Upper lobe of right lung (tissue), 1 donor: ENCODE measurements at regions not wholly inside any gene's neighbourhood (a gene's known extent, or its start where the extent isn't known, plus 50 kb on each side); places are given as distances from the start of the nearest gene placed in this dataset.
"Not testable (repeated sequence)": the region's sequence is repeated elsewhere in the genome, so short reads cannot be mapped to it uniquely, and the experiment has no call there.

Source experiments
- ATAC-seq: fragments of 200-7000 bp; cut with Tn5 transposase; one replicate; pipeline ENCODE4 v1.9.1; 2020; ENCODE audit warnings: mild to moderate bottlenecking, moderate library complexity
- DNase-seq: peaks from one replicate; pipeline ENCODE4 v3.0.0-alpha.2; 2020
- H3K27ac ChIP-seq: fragments of 200-600 bp; one replicate; pipeline ENCODE4 v1.8.0; 2022
- H3K27me3 ChIP-seq: fragments of 200-600 bp; one replicate; pipeline ENCODE4 v1.8.0; 2022; ENCODE audit warnings: mild to moderate bottlenecking
- H3K36me3 ChIP-seq: fragments of 200-600 bp; one replicate; pipeline ENCODE4 v1.8.0; 2022
- H3K4me1 ChIP-seq: fragments of 200-600 bp; one replicate; pipeline ENCODE4 v1.8.0; 2022
- H3K4me3 ChIP-seq: fragments of 200-600 bp; one replicate; pipeline ENCODE4 v1.8.0; 2022; ENCODE audit warnings: mild to moderate bottlenecking
- H3K9me3 ChIP-seq: fragments of 200-600 bp; one replicate; pipeline ENCODE4 v1.8.0; 2022
- intact Hi-C: fragments of 100-400 bp; cut with DNase I; formaldehyde crosslinking; loops from one replicate; pipeline ENCODE4 v1.11.0; 2022
- TF ChIP-seq, protein P1 (sequence below): fragments of 200-600 bp; IDR thresholded peaks from one replicate; pipeline ENCODE4 v1.8.0; 2022; ENCODE audit warnings: antibody characterized with exemption
- donor health status: DM: no; HTN: yes; CAD: no; lungs with severe emphysema.

DNA sequence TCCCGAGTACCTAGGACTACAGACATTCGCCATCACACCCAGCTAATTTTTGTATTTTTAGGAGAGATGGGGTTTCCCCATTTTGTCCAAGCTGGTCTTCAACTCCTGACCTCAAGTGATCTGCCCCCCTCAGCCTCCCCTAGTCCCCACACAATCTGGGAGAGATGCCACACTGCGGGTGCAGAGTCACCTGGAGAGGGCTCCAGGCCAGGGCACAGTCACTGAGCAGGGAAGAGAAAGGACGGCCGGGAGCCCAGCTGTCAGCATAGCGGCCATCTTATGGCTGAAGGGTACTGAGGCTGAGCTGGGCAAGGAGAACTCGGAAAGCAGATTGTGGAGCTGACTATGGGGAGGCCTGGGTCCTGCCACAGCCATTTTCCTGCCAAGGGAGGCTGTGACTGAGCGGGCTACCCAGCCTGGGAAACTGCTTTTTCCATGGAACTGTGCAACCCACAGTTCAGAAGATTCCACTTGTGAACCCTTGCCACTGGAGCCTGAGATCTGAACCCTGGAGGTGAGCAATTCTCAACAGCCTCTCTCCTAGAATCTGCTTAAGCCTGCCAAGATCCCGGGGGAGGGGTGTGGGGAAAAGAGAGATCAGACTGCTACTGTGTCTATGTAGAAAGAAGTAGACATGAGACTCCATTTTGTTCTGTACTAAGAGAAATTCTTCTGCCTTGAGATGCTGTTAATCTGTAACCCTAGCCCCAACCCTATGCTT lies 109.2 kb downstream of the ZNF486 start:
- intact Hi-C loops = no loop called here
- H3K27me3 ChIP-seq = no peaks in the 10 kb centered on the region
- H3K4me3 ChIP-seq = no peak overlapping the region
- no peaks in the 10 kb centered on the region for H3K9me3 ChIP-seq
- DNase-seq (no peak), ATAC-seq (no peak)
- no peaks in the 10 kb centered on the region for H3K36me3 ChIP-seq
- TF ChIP-seq, protein P1, sequence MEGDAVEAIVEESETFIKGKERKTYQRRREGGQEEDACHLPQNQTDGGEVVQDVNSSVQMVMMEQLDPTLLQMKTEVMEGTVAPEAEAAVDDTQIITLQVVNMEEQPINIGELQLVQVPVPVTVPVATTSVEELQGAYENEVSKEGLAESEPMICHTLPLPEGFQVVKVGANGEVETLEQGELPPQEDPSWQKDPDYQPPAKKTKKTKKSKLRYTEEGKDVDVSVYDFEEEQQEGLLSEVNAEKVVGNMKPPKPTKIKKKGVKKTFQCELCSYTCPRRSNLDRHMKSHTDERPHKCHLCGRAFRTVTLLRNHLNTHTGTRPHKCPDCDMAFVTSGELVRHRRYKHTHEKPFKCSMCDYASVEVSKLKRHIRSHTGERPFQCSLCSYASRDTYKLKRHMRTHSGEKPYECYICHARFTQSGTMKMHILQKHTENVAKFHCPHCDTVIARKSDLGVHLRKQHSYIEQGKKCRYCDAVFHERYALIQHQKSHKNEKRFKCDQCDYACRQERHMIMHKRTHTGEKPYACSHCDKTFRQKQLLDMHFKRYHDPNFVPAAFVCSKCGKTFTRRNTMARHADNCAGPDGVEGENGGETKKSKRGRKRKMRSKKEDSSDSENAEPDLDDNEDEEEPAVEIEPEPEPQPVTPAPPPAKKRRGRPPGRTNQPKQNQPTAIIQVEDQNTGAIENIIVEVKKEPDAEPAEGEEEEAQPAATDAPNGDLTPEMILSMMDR = no peak
- H3K27ac ChIP-seq = no peak overlapping the region
- no peaks in the 10 kb centered on the region for H3K4me1 ChIP-seq

DNA sequence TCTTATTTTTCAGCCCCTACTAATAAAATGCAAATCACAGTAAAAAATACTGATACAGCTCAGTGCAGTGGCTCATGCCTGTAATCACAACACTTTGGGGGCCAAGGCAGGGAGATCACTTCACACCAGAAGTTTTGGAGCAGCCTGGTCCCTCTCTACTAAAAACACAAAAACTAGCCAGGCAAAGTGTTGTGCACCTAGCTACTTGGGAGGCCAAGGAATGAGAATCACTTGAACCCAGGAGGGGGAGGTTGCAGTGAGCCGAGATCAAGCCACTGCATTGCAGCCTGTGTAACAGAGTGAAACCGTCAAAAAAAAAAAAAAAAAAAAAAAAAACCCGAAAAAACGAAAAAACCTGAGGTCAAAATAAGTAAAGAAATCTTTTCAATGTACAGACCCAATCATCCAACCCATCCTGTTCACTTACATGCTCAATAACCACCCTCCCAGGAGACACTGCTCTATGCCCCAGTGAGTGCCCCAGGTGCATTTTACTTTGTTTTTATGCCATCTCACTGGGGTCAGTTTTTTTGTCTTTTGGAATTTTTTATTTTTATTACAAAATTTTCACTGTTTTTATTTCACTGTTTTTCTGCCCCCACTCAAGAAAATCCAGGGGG lies 107.0 kb downstream of the ZNF486 start:
- DNase-seq (no peak), ATAC-seq (no peak)
- no peaks in the 10 kb centered on the region for H3K4me1 ChIP-seq
- H3K27me3 ChIP-seq = no peaks in the 10 kb centered on the region
- no peaks in the 10 kb centered on the region for H3K36me3 ChIP-seq
- no peak overlapping the region for H3K4me3 ChIP-seq
- no peaks in the 10 kb centered on the region for H3K9me3 ChIP-seq
- no peak overlapping the region for H3K27ac ChIP-seq
- intact Hi-C loops = no loop called here
- TF ChIP-seq, protein P1 = no peak

DNA sequence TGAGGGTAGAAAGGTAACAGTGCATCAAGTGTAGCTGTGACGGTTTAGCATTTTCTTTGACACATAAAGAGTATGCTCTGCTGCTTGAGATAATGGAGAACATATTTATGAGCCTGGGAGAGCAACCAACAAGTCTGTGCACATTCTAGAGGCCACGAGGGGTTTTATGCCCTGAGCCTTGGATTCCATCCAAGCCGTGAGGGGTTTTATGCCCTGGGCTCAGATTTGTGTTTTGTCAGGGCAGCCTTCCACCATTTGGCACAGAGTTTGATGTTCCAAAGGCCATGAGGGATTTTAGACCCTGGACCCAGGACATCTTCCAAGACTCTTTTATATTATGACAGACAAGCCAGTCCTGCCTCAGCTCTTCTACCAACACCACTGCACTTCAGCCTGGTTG lies 106.4 kb downstream of the ZNF486 start:
- ATAC-seq (no peak), DNase-seq (no peak)
- no peaks in the 10 kb centered on the region for H3K9me3 ChIP-seq
- H3K27me3 ChIP-seq = no peaks in the 10 kb centered on the region
- no peaks in the 10 kb centered on the region for H3K36me3 ChIP-seq
- no peak overlapping the region for H3K27ac ChIP-seq
- H3K4me3 ChIP-seq = no peak overlapping the region
- no peaks in the 10 kb centered on the region for H3K4me1 ChIP-seq
- TF ChIP-seq, protein P1 = no peak
- intact Hi-C loops = no loop called here

DNA sequence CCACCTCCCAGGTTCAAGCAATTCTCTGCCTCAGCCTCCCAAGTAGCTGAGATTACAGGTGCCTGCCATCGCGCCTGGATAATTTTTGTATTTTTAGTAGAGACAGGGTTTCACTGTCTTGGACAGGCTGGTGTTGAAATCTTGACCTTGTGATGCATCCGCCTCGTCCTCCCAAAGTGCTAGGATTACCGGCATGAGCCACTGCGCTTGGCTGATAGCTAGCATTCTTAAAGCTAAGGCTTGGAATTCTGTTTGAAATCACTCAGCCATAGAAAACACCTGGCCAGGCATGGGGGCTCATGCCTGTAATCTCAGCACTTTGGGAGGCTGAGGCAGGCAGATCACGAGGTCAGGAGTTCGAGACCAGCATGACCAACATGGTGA lies 105.6 kb downstream of the ZNF486 start:
- H3K27ac ChIP-seq, DNase-seq, H3K36me3 ChIP-seq, ATAC-seq, H3K4me1 ChIP-seq, H3K27me3 ChIP-seq, H3K4me3 ChIP-seq, intact Hi-C loops, H3K9me3 ChIP-seq: not testable (repeated sequence)

DNA sequence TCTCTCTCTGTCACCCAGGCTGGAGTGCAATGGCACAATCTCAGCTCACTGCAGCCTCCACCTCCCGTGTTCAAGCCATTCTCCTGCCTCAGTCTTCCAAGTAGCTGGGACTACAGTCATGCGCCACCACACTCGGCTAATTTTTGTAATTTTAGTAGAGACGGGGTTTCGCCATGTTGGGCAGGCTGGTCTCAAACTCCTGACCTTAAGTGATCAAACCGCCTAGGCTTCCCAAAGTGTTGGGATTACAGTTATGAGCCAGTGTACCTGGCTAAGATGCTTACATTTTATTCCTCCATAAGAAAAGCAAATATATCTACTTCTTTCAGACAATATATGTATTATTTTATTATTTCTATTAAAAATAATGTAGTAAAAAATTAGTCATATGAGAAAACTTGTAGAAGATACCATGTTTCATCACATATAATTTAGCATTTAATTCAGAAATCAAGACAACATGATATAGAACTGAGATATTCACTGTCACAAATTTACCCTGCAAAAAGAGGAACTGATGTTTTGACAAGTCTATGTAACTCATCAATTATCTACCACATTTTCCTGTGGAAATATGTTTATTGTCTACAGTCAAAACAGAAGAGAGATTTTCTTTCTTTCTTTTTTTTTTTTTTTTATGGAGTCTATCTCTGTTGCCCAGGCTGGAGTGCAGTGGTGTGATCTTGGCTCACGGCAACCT lies 105.1 kb downstream of the ZNF486 start:
- ATAC-seq, H3K36me3 ChIP-seq, H3K4me3 ChIP-seq, H3K27ac ChIP-seq, DNase-seq, intact Hi-C loops, H3K27me3 ChIP-seq, H3K4me1 ChIP-seq, H3K9me3 ChIP-seq: not testable (repeated sequence)

DNA sequence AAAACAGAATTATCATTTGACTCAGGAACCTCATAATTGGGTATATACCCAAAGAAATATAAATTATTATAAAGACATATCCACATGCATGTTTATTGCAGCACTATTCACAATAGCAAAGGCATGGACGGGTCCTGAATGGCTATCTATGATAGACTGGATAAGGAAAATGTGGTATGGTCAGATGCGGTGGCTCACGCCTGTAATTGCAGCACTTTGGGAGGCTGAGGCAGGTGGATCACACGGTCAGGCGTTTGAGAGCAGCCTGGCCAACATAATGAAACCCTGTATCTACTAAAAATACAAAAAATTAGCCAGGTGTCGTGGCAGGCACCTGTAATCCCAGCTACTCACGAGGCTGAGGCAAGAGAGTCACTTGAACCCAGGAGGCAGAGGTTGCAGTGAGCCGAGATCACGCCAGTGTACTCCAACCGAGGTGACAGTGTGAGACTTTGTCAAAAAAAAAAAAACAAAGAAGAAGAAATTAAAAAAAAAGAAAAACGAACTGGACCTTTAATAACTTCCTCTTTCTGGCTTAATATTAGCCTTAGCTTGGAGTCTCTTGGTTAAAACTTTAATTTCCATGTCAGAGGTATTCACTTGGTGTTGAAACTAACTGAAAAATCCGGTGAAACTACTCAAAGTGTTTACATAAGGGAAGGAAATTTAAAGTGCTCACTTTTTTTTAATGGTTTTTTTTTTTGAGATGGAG lies 104.4 kb downstream of the ZNF486 start:
- ATAC-seq (peak; percentile 22), DNase-seq (no peak)
- TF ChIP-seq, protein P1 = no peak
- H3K36me3 ChIP-seq = no peaks in the 10 kb centered on the region
- H3K9me3 ChIP-seq = no peaks in the 10 kb centered on the region
- H3K27me3 ChIP-seq = no peaks in the 10 kb centered on the region
- H3K27ac ChIP-seq = peak overlapping the region; percentile 9
- peak overlapping the region; percentile 28 for H3K4me3 ChIP-seq
- intact Hi-C loops = no loop called here
- no peaks in the 10 kb centered on the region for H3K4me1 ChIP-seq
